ENCODE measurements at regions not wholly inside any gene's neighbourhood (a gene's known extent, or its start where the extent isn't known, plus 50 kb on each side); places are given as distances from the start of the nearest gene placed in this dataset.

GRCh38 chr6:151721146-151721545 lies 86.3 kb upstream of the ESR1 start:
- Histone ChIP-seq H3K4me3 (ENCODE audit: low read depth in 1 of 2, low read length in 2 of 2) (no peak overlapping the region), H3K9me3 (ENCODE audit: control insufficient read depth in 2 of 2, insufficient read depth in 1 of 2, low read depth in 1 of 2, low read length in 1 of 2) (no peaks in the 10 kb centered on the region), H3K4me1 (ENCODE audit: control insufficient read depth in 2 of 2, insufficient read depth in 2 of 2, low read length in 1 of 2) (no peaks in the 10 kb centered on the region), H3K36me3 (ENCODE audit: control insufficient read depth in 2 of 2, insufficient read depth in 2 of 2, low read length in 1 of 2) (no peaks in the 10 kb centered on the region), H3K27ac (ENCODE audit: low read depth in 2 of 2, low read length in 1 of 2) (no peak overlapping the region), H3K27me3 (ENCODE audit: control insufficient read depth in 1 of 2, insufficient read depth in 2 of 2, low read length in 2 of 2) (no peaks in the 10 kb centered on the region)
- 74 to 78% methylated on average over 3 of the region's 3 CpGs for WGBS, 2 donors

- Histone ChIP-seq H3K4me3 (ENCODE audit: low read depth in 1 of 2, low read length in 2 of 2) (no peak overlapping the region), H3K36me3 (ENCODE audit: control insufficient read depth in 2 of 2, insufficient read depth in 2 of 2, low read length in 1 of 2) (no peaks in the 10 kb centered on the region), H3K9me3 (ENCODE audit: control insufficient read depth in 2 of 2, insufficient read depth in 1 of 2, low read depth in 1 of 2, low read length in 1 of 2) (no peaks in the 10 kb centered on the region), H3K27me3 (ENCODE audit: control insufficient read depth in 1 of 2, insufficient read depth in 2 of 2, low read length in 2 of 2) (no peaks in the 10 kb centered on the region), H3K4me1 (ENCODE audit: control insufficient read depth in 2 of 2, insufficient read depth in 2 of 2, low read length in 1 of 2) (no peaks in the 10 kb centered on the region), H3K27ac (ENCODE audit: low read depth in 2 of 2, low read length in 1 of 2) (no peak overlapping the region)
- WGBS, 2 donors = 46 to 48% methylated on average over 1 of the region's 1 CpG
Observed at GRCh38 chr6:151721671-151722070, 85.8 kb upstream of the ESR1 start.

GRCh38 chr6:151722342-151722741 lies 85.1 kb upstream of the ESR1 start:
- Histone ChIP-seq H3K36me3 (ENCODE audit: control insufficient read depth in 2 of 2, insufficient read depth in 2 of 2, low read length in 1 of 2) (no peaks in the 10 kb centered on the region), H3K4me3 (ENCODE audit: low read depth in 1 of 2, low read length in 2 of 2) (no peak overlapping the region), H3K4me1 (ENCODE audit: control insufficient read depth in 2 of 2, insufficient read depth in 2 of 2, low read length in 1 of 2) (no peaks in the 10 kb centered on the region), H3K27ac (ENCODE audit: low read depth in 2 of 2, low read length in 1 of 2) (no peak overlapping the region), H3K27me3 (ENCODE audit: control insufficient read depth in 1 of 2, insufficient read depth in 2 of 2, low read length in 2 of 2) (no peaks in the 10 kb centered on the region), H3K9me3 (ENCODE audit: control insufficient read depth in 2 of 2, insufficient read depth in 1 of 2, low read depth in 1 of 2, low read length in 1 of 2) (no peaks in the 10 kb centered on the region)
- WGBS, 2 donors = 74 to 76% methylated on average over 4 of the region's 4 CpGs

- no peaks in the 10 kb centered on the region for H3K4me1 ChIP-seq (ENCODE audit: control insufficient read depth in 2 of 2, insufficient read depth in 2 of 2, low read length in 1 of 2)
- no peaks in the 10 kb centered on the region for H3K27me3 ChIP-seq (ENCODE audit: control insufficient read depth in 1 of 2, insufficient read depth in 2 of 2, low read length in 2 of 2)
- no peak overlapping the region for H3K4me3 ChIP-seq (ENCODE audit: low read depth in 1 of 2, low read length in 2 of 2)
- H3K36me3 ChIP-seq (ENCODE audit: control insufficient read depth in 2 of 2, insufficient read depth in 2 of 2, low read length in 1 of 2) = no peaks in the 10 kb centered on the region
- H3K27ac ChIP-seq (ENCODE audit: low read depth in 2 of 2, low read length in 1 of 2) = no peak overlapping the region
- H3K9me3 ChIP-seq (ENCODE audit: control insufficient read depth in 2 of 2, insufficient read depth in 1 of 2, low read depth in 1 of 2, low read length in 1 of 2) = no peaks in the 10 kb centered on the region
- 25 to 35% methylated on average over 1 of the region's 1 CpG for WGBS, 2 donors
Observed at GRCh38 chr6:151723152-151723551, 84.3 kb upstream of the ESR1 start.

GRCh38 chr6:151729829-151730495 lies 77.5 kb upstream of the ESR1 start:
- Histone ChIP-seq H3K4me1 (ENCODE audit: control insufficient read depth in 2 of 2, insufficient read depth in 2 of 2, low read length in 1 of 2) (no peaks in the 10 kb centered on the region), H3K27ac (ENCODE audit: low read depth in 2 of 2, low read length in 1 of 2) (no peak overlapping the region), H3K9me3 (ENCODE audit: control insufficient read depth in 2 of 2, insufficient read depth in 1 of 2, low read depth in 1 of 2, low read length in 1 of 2) (peaks cover 2 to 3% of the 10 kb centered on the region in 2 donors), H3K36me3 (ENCODE audit: control insufficient read depth in 2 of 2, insufficient read depth in 2 of 2, low read length in 1 of 2) (no peaks in the 10 kb centered on the region), H3K4me3 (ENCODE audit: low read depth in 1 of 2, low read length in 2 of 2) (no peak overlapping the region), H3K27me3 (ENCODE audit: control insufficient read depth in 1 of 2, insufficient read depth in 2 of 2, low read length in 2 of 2) (no peaks in the 10 kb centered on the region)
- 62 to 68% methylated on average over 6 of the region's 6 CpGs for WGBS, 2 donors

- WGBS, 2 donors = 79 to 88% methylated on average over 2 of the region's 2 CpGs
- no peaks in the 10 kb centered on the region for H3K27me3 ChIP-seq (ENCODE audit: control insufficient read depth in 1 of 2, insufficient read depth in 2 of 2, low read length in 2 of 2)
- peaks cover 2 to 3% of the 10 kb centered on the region in 2 donors for H3K9me3 ChIP-seq (ENCODE audit: control insufficient read depth in 2 of 2, insufficient read depth in 1 of 2, low read depth in 1 of 2, low read length in 1 of 2)
- H3K36me3 ChIP-seq (ENCODE audit: control insufficient read depth in 2 of 2, insufficient read depth in 2 of 2, low read length in 1 of 2) = no peaks in the 10 kb centered on the region
- no peak overlapping the region for H3K27ac ChIP-seq (ENCODE audit: low read depth in 2 of 2, low read length in 1 of 2)
- H3K4me3 ChIP-seq (ENCODE audit: low read depth in 1 of 2, low read length in 2 of 2) = no peak overlapping the region
- no peaks in the 10 kb centered on the region for H3K4me1 ChIP-seq (ENCODE audit: control insufficient read depth in 2 of 2, insufficient read depth in 2 of 2, low read length in 1 of 2)
Observed at GRCh38 chr6:151730496-151730870, 77.0 kb upstream of the ESR1 start.

GRCh38 chr6:151731313-151731712 lies 76.2 kb upstream of the ESR1 start:
- H3K27me3 ChIP-seq (ENCODE audit: control insufficient read depth in 1 of 2, insufficient read depth in 2 of 2, low read length in 2 of 2) = no peaks in the 10 kb centered on the region
- no peaks in the 10 kb centered on the region for H3K4me1 ChIP-seq (ENCODE audit: control insufficient read depth in 2 of 2, insufficient read depth in 2 of 2, low read length in 1 of 2)
- H3K9me3 ChIP-seq (ENCODE audit: control insufficient read depth in 2 of 2, insufficient read depth in 1 of 2, low read depth in 1 of 2, low read length in 1 of 2) = peaks cover 2 to 3% of the 10 kb centered on the region in 2 donors
- WGBS, 2 donors = 45% methylated on average over 3 of the region's 3 CpGs
- H3K27ac ChIP-seq (ENCODE audit: low read depth in 2 of 2, low read length in 1 of 2) = no peak overlapping the region
- H3K36me3 ChIP-seq (ENCODE audit: control insufficient read depth in 2 of 2, insufficient read depth in 2 of 2, low read length in 1 of 2) = no peaks in the 10 kb centered on the region
- no peak overlapping the region for H3K4me3 ChIP-seq (ENCODE audit: low read depth in 1 of 2, low read length in 2 of 2)

- H3K27ac ChIP-seq (ENCODE audit: low read depth in 2 of 2, low read length in 1 of 2) = no peak overlapping the region
- WGBS, 2 donors = 79 to 81% methylated on average over 3 of the region's 3 CpGs
- no peaks in the 10 kb centered on the region for H3K27me3 ChIP-seq (ENCODE audit: control insufficient read depth in 1 of 2, insufficient read depth in 2 of 2, low read length in 2 of 2)
- no peaks in the 10 kb centered on the region for H3K36me3 ChIP-seq (ENCODE audit: control insufficient read depth in 2 of 2, insufficient read depth in 2 of 2, low read length in 1 of 2)
- no peaks in the 10 kb centered on the region for H3K4me1 ChIP-seq (ENCODE audit: control insufficient read depth in 2 of 2, insufficient read depth in 2 of 2, low read length in 1 of 2)
- H3K4me3 ChIP-seq (ENCODE audit: low read depth in 1 of 2, low read length in 2 of 2) = no peak overlapping the region
- H3K9me3 ChIP-seq (ENCODE audit: control insufficient read depth in 2 of 2, insufficient read depth in 1 of 2, low read depth in 1 of 2, low read length in 1 of 2) = peaks cover 2 to 3% of the 10 kb centered on the region in 2 donors
Observed at GRCh38 chr6:151733680-151734320, 73.7 kb upstream of the ESR1 start.

- Histone ChIP-seq H3K36me3 (ENCODE audit: control insufficient read depth in 2 of 2, insufficient read depth in 2 of 2, low read length in 1 of 2) (no peaks in the 10 kb centered on the region), H3K4me3 (ENCODE audit: low read depth in 1 of 2, low read length in 2 of 2) (no peak overlapping the region), H3K27me3 (ENCODE audit: control insufficient read depth in 1 of 2, insufficient read depth in 2 of 2, low read length in 2 of 2) (no peaks in the 10 kb centered on the region), H3K4me1 (ENCODE audit: control insufficient read depth in 2 of 2, insufficient read depth in 2 of 2, low read length in 1 of 2) (no peaks in the 10 kb centered on the region), H3K9me3 (ENCODE audit: control insufficient read depth in 2 of 2, insufficient read depth in 1 of 2, low read depth in 1 of 2, low read length in 1 of 2) (peaks cover 0 to 2% of the 10 kb centered on the region in 2 donors), H3K27ac (ENCODE audit: low read depth in 2 of 2, low read length in 1 of 2) (no peak overlapping the region)
- 42 to 43% methylated on average over 3 of the region's 3 CpGs for WGBS, 2 donors
Observed at GRCh38 chr6:151738267-151738666, 69.2 kb upstream of the ESR1 start.

GRCh38 chr6:151738960-151739359 lies 68.5 kb upstream of the ESR1 start:
- 41 to 44% methylated on average over 1 of the region's 1 CpG for WGBS, 2 donors
- H3K27ac ChIP-seq (ENCODE audit: low read depth in 2 of 2, low read length in 1 of 2) = no peak overlapping the region

More at GRCh38 chr6:151738960-151739359, 68.5 kb upstream of the ESR1 start:
- peaks cover 0 to 2% of the 10 kb centered on the region in 2 donors for H3K9me3 ChIP-seq (ENCODE audit: control insufficient read depth in 2 of 2, insufficient read depth in 1 of 2, low read depth in 1 of 2, low read length in 1 of 2)
- no peaks in the 10 kb centered on the region for H3K36me3 ChIP-seq (ENCODE audit: control insufficient read depth in 2 of 2, insufficient read depth in 2 of 2, low read length in 1 of 2)
- no peaks in the 10 kb centered on the region for H3K27me3 ChIP-seq (ENCODE audit: control insufficient read depth in 1 of 2, insufficient read depth in 2 of 2, low read length in 2 of 2)
- H3K4me1 ChIP-seq (ENCODE audit: control insufficient read depth in 2 of 2, insufficient read depth in 2 of 2, low read length in 1 of 2) = no peaks in the 10 kb centered on the region
- H3K4me3 ChIP-seq (ENCODE audit: low read depth in 1 of 2, low read length in 2 of 2) = no peak overlapping the region

Data from esophagus (tissue), 2 donors.